ENCODE measurements at regions not wholly inside any gene's neighbourhood (a gene's known extent, or its start where the extent isn't known, plus 50 kb on each side); places are given as distances from the start of the nearest gene placed in this dataset.

DNA sequence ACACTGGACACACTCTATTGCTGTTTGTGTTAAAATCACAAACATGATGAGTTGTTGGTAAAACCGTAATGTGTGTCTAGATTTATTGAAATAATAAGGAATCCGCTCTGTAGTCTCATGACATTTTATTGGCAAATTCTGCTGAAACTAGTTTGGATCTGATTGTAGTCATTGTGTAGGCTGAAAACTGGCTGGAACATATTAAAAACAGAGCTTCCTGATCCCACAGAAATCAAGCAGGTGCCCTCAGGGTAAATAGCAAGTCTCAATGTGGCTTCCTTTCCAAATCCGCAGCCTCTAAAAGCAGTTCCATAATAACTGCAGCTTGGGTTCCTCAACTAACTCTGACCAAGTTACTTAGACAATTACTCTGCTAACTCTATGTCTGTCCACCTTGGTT is 427.5 kb upstream of the KIF2A start:
- H3K4me1 ChIP-seq = no peaks in the 10 kb centered on the region
- no peak for DNase-seq
- intact Hi-C loops (cut with DNase I) = no loop called here
- WGBS, 2 donors = 87 to 92% methylated on average over 3 of the region's 3 CpGs
- no peaks in the 10 kb centered on the region for H3K36me3 ChIP-seq
- H3K27me3 ChIP-seq = no peaks in the 10 kb centered on the region
- no peak overlapping the region for H3K4me3 ChIP-seq (replicated peaks in 1 of 3)
- no peaks in the 10 kb centered on the region for H3K9me3 ChIP-seq
- TF ChIP-seq, protein P1, sequence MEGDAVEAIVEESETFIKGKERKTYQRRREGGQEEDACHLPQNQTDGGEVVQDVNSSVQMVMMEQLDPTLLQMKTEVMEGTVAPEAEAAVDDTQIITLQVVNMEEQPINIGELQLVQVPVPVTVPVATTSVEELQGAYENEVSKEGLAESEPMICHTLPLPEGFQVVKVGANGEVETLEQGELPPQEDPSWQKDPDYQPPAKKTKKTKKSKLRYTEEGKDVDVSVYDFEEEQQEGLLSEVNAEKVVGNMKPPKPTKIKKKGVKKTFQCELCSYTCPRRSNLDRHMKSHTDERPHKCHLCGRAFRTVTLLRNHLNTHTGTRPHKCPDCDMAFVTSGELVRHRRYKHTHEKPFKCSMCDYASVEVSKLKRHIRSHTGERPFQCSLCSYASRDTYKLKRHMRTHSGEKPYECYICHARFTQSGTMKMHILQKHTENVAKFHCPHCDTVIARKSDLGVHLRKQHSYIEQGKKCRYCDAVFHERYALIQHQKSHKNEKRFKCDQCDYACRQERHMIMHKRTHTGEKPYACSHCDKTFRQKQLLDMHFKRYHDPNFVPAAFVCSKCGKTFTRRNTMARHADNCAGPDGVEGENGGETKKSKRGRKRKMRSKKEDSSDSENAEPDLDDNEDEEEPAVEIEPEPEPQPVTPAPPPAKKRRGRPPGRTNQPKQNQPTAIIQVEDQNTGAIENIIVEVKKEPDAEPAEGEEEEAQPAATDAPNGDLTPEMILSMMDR (IDR thresholded peaks at IDR 0.05) = no peak
- H3K27ac ChIP-seq = no peak overlapping the region

DNA sequence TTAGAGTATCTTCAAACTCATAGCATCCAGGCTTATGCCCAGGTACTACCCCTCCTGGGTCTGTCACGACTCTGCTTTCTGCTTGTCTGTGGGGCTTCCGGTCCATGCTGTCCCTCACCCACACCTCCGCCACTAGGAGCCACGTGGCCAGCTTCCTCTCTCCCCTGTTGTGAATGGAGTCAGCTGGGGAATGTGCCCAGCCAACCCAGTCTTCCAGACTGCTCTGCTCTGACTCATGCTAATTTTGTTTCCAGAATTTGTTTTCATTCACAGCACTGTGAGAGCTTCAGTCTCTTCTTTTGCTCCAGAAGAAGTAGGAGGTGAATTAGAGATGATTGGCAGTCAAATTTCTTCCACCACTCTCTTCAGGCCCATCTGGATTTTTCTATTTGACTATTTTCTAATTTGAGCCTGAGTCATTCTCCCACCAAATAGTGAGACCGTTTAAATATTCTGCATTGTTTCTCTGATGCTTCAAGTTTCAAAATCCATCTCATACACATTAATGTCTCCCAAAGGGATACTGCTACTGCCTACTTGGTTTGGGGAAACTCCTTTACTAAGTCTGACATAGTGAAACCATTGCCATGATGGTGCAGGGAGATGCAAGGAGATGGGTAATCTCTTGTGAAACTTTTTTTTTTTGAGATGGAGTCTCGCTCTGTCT is 424.1 kb upstream of the KIF2A start:
- no peaks in the 10 kb centered on the region for H3K27me3 ChIP-seq
- no peaks in the 10 kb centered on the region for H3K36me3 ChIP-seq
- WGBS, 2 donors = 60 to 62% methylated on average over 6 of the region's 6 CpGs
- H3K4me3 ChIP-seq (replicated peaks in 1 of 3) = no peak overlapping the region
- DNase-seq = no peak
- H3K9me3 ChIP-seq = no peaks in the 10 kb centered on the region
- intact Hi-C loops (cut with DNase I) = no loop called here
- no peaks in the 10 kb centered on the region for H3K4me1 ChIP-seq
- no peak overlapping the region for H3K27ac ChIP-seq
- no peak for TF ChIP-seq POLR2A (IDR thresholded peaks at IDR 0.05)
- TF ChIP-seq, protein P1 (IDR thresholded peaks at IDR 0.05) = no peak

DNA sequence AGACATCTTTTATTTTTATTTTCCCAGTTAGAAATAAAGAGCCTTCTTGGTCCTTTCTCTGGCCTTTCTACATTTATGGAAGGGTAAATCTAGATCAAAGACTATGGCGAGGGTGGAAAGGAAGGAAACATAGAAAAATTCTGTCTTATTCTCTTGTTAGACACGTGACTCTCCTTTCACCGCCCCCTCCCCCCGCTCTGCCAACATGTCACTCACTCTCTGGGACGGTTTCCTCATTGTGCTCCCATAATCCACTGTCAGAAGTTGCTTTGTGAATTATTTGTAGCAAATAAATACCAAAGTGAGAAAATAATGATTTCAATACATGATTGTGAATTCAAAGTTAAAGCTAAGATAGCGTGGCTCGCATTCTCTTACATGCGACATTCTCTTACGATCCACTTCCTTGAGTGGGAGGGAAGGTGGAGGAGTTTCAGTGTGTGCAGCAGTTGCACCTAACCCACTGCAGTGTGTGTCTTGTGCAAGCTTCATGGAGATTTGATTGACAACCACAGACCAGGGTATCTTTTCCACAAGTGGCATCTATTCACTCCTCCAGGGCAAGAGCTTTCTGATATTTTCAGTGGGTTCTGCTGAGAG is 423.0 kb upstream of the KIF2A start:
- Histone ChIP-seq H3K4me1 (no peaks in the 10 kb centered on the region), H3K4me3 (replicated peaks in 1 of 3) (no peak overlapping the region), H3K27me3 (no peaks in the 10 kb centered on the region), H3K27ac (no peak overlapping the region), H3K36me3 (no peaks in the 10 kb centered on the region), H3K9me3 (no peaks in the 10 kb centered on the region)
- DNase-seq = no peak
- intact Hi-C loops (cut with DNase I) = no loop called here
- TF ChIP-seq, protein P1 (IDR thresholded peaks at IDR 0.05) = no peak
- no peak for TF ChIP-seq POLR2A (IDR thresholded peaks at IDR 0.05)
- WGBS, 2 donors = 86 to 87% methylated on average over 9 of the region's 9 CpGs

DNA sequence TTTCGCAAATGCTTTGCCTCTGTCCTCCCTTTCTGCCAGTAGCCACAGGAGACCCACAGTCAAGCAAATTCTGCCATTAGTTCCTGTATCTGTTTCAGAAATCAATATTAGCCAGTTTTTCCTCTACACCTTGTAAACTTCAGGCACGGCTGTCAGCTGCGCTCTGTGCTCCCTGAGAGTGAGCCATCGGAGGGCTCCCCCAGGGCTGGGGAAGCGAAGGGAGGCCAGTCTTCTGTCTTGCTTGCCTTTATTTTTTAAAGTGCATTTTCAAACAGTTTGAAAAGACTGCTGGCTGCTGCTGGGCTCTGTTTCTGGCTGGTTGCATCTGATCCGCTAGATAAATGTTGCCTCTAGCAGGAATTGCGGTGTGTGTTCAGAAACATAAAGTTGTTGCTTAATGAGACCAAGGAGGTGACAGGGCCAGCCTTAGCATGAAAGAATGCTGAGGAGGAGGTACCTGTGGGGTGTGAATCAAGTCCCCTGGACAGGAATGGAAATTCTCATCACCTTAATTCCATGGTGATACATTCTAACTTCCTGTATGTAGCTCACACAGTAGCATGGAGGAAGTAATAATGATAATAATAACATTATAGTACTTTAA is 421.7 kb upstream of the KIF2A start:
- Histone ChIP-seq H3K27me3 (no peaks in the 10 kb centered on the region), H3K27ac (no peak overlapping the region), H3K4me1 (no peaks in the 10 kb centered on the region), H3K4me3 (replicated peaks in 1 of 3) (no peak overlapping the region), H3K36me3 (no peaks in the 10 kb centered on the region), H3K9me3 (no peaks in the 10 kb centered on the region)
- 80 to 86% methylated on average over 7 of the region's 7 CpGs for WGBS, 2 donors
- no peak for DNase-seq
- TF ChIP-seq, protein P1 (IDR thresholded peaks at IDR 0.05) = no peak
- intact Hi-C loops (cut with DNase I) = no loop called here

DNA sequence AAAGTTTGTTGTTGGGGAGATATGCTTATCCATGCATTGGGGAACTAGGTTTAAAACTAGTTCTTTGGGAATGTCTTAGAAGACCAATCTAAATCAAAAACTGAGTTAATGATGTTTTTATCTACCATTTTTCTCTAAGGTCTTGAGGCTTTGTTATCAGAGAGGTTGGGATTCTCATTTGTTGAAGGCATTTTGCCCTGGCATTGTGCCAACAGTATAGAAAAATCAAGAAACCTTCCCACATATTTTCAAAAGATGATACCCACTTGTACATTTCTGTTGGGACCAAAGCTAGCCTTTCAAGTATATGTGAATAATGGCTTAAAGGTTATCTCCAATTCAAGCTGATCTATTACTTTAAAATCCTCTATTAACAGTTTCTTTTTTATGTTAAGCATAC is 419.8 kb upstream of the KIF2A start:
- Histone ChIP-seq H3K4me3 (replicated peaks in 1 of 3) (no peak overlapping the region), H3K36me3 (no peaks in the 10 kb centered on the region), H3K4me1 (no peaks in the 10 kb centered on the region), H3K9me3 (no peaks in the 10 kb centered on the region), H3K27ac (no peak overlapping the region), H3K27me3 (no peaks in the 10 kb centered on the region)
- intact Hi-C loops (cut with DNase I) = no loop called here
- no peak for DNase-seq
- TF ChIP-seq, protein P1 (IDR thresholded peaks at IDR 0.05) = no peak
- no peak for TF ChIP-seq POLR2A (IDR thresholded peaks at IDR 0.05)
